ENCODE measurements at regions not wholly inside any gene's neighbourhood (a gene's known extent, or its start where the extent isn't known, plus 50 kb on each side); places are given as distances from the start of the nearest gene placed in this dataset.

DNA sequence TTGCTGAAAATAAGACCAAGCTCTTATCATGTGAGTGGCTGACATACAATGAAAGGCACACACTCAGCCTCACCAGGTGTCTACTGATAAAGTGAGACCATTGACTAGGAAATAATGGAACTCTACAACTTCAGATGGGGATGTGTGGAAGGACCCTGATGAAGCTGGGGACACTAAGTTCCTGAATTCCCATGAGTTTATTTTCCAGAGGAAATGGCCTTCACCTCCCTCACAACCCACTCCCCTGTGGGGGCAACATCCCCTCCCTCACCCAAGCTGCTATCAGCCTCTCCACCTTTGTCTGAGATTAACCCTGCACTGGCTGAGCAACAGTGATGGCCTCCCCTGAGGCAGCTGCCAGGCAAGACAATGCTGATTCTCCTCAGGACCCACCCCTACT is 55.2 kb upstream of the SMARCAD1 start:
- no peak for DNase-seq (ENCODE audit: low spot score)

DNA sequence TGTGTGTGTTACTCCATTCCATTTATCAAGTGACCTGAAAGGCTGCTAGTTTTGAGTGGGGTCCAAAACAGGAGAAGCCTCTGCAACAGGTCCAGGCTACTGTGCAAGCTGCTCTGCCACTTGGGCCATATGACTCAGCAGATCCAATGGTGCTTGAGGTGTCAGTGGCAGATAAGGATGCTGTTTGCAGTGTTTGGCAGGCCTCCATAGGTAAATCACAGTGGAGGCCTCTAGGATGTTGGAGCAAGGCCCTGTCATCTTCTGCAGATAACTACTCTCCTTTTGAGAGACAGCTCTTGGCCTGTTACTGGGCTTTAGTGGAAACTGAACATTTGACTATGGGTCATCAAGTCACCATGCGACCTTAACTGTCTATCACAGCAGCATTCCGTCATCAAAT is 52.3 kb upstream of the SMARCAD1 start:
- DNase-seq (ENCODE audit: low spot score): peak; percentile 64

DNA sequence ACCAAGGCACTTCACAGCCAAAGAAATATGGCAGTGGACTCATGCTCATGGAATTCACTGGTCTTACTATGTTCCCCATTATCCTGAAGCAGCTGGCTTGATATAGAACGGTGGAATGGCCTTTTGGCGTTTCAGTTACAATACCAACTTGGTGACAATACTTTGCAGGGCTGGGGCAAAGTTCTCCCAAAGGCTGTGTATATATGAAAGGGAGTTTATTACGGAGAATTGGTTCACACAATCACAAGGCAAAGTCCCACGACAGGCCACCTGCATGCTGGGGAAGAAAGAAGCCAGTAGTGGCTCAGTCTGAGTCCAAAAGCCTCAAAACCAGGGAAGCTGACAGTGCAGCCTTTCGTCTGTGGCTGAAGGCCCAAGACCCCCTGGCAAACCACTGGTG is 50.8 kb upstream of the SMARCAD1 start:
- no peak for DNase-seq (ENCODE audit: low spot score)
